ENCODE measurements at regions not wholly inside any gene's neighbourhood (a gene's known extent, or its start where the extent isn't known, plus 50 kb on each side); places are given as distances from the start of the nearest gene placed in this dataset.

DNA sequence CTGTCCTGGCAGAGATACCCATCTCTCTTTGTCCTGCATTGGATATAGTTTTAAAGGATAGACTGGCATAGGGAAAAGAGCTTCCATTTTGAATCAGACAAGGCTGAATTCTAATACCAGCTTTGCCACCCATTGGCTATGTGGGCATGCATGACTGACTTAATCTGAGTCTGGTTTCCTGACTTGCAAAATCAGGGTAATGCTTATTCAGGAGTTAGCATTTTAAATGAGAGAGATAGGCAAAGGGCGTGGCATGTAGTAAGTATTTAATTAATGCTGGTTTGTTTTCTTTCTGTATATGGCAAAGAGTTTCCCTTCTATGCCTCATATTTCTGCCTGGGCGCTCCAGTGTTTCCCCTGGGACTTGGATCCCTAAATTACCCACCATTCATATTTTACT, 492.9 kb downstream of the IGSF11 start:
- TF ChIP-seq, protein P1, sequence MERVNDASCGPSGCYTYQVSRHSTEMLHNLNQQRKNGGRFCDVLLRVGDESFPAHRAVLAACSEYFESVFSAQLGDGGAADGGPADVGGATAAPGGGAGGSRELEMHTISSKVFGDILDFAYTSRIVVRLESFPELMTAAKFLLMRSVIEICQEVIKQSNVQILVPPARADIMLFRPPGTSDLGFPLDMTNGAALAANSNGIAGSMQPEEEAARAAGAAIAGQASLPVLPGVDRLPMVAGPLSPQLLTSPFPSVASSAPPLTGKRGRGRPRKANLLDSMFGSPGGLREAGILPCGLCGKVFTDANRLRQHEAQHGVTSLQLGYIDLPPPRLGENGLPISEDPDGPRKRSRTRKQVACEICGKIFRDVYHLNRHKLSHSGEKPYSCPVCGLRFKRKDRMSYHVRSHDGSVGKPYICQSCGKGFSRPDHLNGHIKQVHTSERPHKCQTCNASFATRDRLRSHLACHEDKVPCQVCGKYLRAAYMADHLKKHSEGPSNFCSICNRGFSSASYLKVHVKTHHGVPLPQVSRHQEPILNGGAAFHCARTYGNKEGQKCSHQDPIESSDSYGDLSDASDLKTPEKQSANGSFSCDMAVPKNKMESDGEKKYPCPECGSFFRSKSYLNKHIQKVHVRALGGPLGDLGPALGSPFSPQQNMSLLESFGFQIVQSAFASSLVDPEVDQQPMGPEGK (CRISPR knock-in tag; IDR thresholded peaks at IDR 0.05; ENCODE audit: borderline replicate concordance), result no peak
- no peak for TF ChIP-seq RARB (CRISPR knock-in tag; IDR thresholded peaks at IDR 0.05)
- TF ChIP-seq SNAI2 (CRISPR knock-in tag; IDR thresholded peaks at IDR 0.05), result no peak
- no peak for TF ChIP-seq TCF4 (CRISPR knock-in tag; IDR thresholded peaks at IDR 0.05; ENCODE audit: borderline replicate concordance)
- no peak for TF ChIP-seq ISL1 (CRISPR knock-in tag; IDR thresholded peaks at IDR 0.05)
- no peak for TF ChIP-seq ZFP30 (CRISPR knock-in tag; IDR thresholded peaks at IDR 0.05)
- TF ChIP-seq GLIS3 (CRISPR knock-in tag; IDR thresholded peaks at IDR 0.05), result no peak
- no peak for TF ChIP-seq ARNTL (CRISPR knock-in tag; IDR thresholded peaks at IDR 0.05; ENCODE audit: borderline replicate concordance, low read depth)
- TF ChIP-seq ZNF565 (CRISPR knock-in tag; conservative IDR thresholded peaks at IDR 0.05; ENCODE audit: low read depth), result no peak
- TF ChIP-seq ZFP3 (CRISPR knock-in tag; IDR thresholded peaks at IDR 0.05), result no peak
- TF ChIP-seq CSDC2 (CRISPR knock-in tag; IDR thresholded peaks at IDR 0.05), result no peak
- TF ChIP-seq CREB5 (CRISPR knock-in tag; IDR thresholded peaks at IDR 0.05; ENCODE audit: low read depth), result no peak
- no peak for TF ChIP-seq BACH2 (CRISPR knock-in tag; IDR thresholded peaks at IDR 0.05; ENCODE audit: borderline replicate concordance)

All from SK-N-SH treated with all-trans-retinoic acid at 6 μM for 48 hours (cell line).